Suppressor macrophage (primary cell): ENCODE measurements at regions not wholly inside any gene's neighbourhood (a gene's known extent, or its start where the extent isn't known, plus 50 kb on each side); places are given as distances from the start of the nearest gene placed in this dataset.
"Not testable (repeated sequence)": the region's sequence is repeated elsewhere in the genome, so short reads cannot be mapped to it uniquely, and the experiment has no call there.

Experiments
- DNase-seq, 4 experiments: peaks; one replicate each; pipeline ENCODE4 v3.0.0-alpha.2; 2020 to 2022

- DNase-seq, result not testable (repeated sequence)
Observed at GRCh38 chr5:34329611-34330108, 286.6 kb upstream of the C1QTNF3 start.

GRCh38 chr5:34331928-34332454, 289.0 kb upstream of the C1QTNF3 start:
- DNase-seq, result not testable (repeated sequence)

GRCh38 chr5:34339408-34340001, 296.5 kb upstream of the C1QTNF3 start:
- DNase-seq, result not testable (repeated sequence)

GRCh38 chr5:34354440-34354839, 301.7 kb upstream of the RAI14 start:
- DNase-seq, result not testable (repeated sequence)

- not testable (repeated sequence) for DNase-seq
Observed at GRCh38 chr5:34371417-34371816, 284.7 kb upstream of the RAI14 start.

GRCh38 chr5:34371817-34372216, 284.3 kb upstream of the RAI14 start:
- DNase-seq, result not testable (repeated sequence)

- DNase-seq, result not testable (repeated sequence)
Observed at GRCh38 chr5:34372739-34373138, 283.4 kb upstream of the RAI14 start.

GRCh38 chr5:34377651-34378050, 278.5 kb upstream of the RAI14 start:
- DNase-seq, result not testable (repeated sequence)

- not testable (repeated sequence) for DNase-seq
Observed at GRCh38 chr5:34378498-34378897, 277.6 kb upstream of the RAI14 start.

- DNase-seq, result not testable (repeated sequence)
Observed at GRCh38 chr5:34388754-34389153, 267.4 kb upstream of the RAI14 start.

- no peak for DNase-seq
Observed at GRCh38 chr5:34409373-34409772, 246.8 kb upstream of the RAI14 start.

- no peak for DNase-seq
Observed at GRCh38 chr5:34410411-34411139, 245.6 kb upstream of the RAI14 start.

- DNase-seq, result no peak
Observed at GRCh38 chr5:34411470-34412346, 244.4 kb upstream of the RAI14 start.

GRCh38 chr5:34412736-34413135, 243.4 kb upstream of the RAI14 start:
- no peak for DNase-seq

GRCh38 chr5:34415559-34416198, 240.4 kb upstream of the RAI14 start:
- no peak for DNase-seq

- no peak for DNase-seq
Observed at GRCh38 chr5:34416501-34417008, 239.6 kb upstream of the RAI14 start.

GRCh38 chr5:34420191-34420590, 235.9 kb upstream of the RAI14 start:
- not testable (repeated sequence) for DNase-seq

GRCh38 chr5:34436761-34437501, 219.2 kb upstream of the RAI14 start:
- no peak for DNase-seq

GRCh38 chr5:34439601-34440000, 216.5 kb upstream of the RAI14 start:
- DNase-seq, result no peak

- not testable (repeated sequence) for DNase-seq
Observed at GRCh38 chr5:34441767-34442166, 214.4 kb upstream of the RAI14 start.

GRCh38 chr5:34447424-34447823, 208.7 kb upstream of the RAI14 start:
- no peak for DNase-seq
